MCF 10A (cell line): ENCODE measurements at regions not wholly inside any gene's neighbourhood (a gene's known extent, or its start where the extent isn't known, plus 50 kb on each side); places are given as distances from the start of the nearest gene placed in this dataset.

Experiments
- BruUV-seq: library from RNA; stranded (reverse); fragments of 400-500 nt; replicated peaks from 2 replicates; lab custom pipeline; 2021; lab: Mats Ljungman, UMichigan
- CTCF ChIA-PET: fragments of 300-600 bp; sonication (Branson Sonifier 250); formaldehyde crosslinking; extraction: SDS; loops from one replicate; lab custom pipeline; 2021; ENCODE audit warnings: antibody characterized with exemption, inconsistent platforms; lab: Yijun Ruan, JAX
- POLR2A ChIA-PET: fragments of 300-600, 350-650 bp; sonication (Branson Sonifier 250); formaldehyde crosslinking; extraction: SDS; loops from one replicate; lab custom pipeline; 2020; ENCODE audit warnings: antibody characterized with exemption, inconsistent platforms; lab: Yijun Ruan, JAX
- DNase-seq: peaks from one replicate; pipeline ENCODE4 v3.0.0-alpha.2; 2018; ENCODE audit not compliant: unreplicated experiment
- H3K27ac Mint-ChIP-seq: one replicate; pipeline ENCODE4 v1.8.0; 2022; ENCODE audit warnings: mild to moderate bottlenecking, low read depth, mixed read lengths; ENCODE audit not compliant: unreplicated experiment
- H3K27me3 Mint-ChIP-seq: one replicate; pipeline ENCODE4 v1.8.0; 2022; ENCODE audit warnings: mixed read lengths; ENCODE audit not compliant: insufficient read depth, unreplicated experiment
- H3K36me3 Mint-ChIP-seq: one replicate; pipeline ENCODE4 v1.8.0; 2022; ENCODE audit warnings: mild to moderate bottlenecking, moderate library complexity, mixed read lengths; ENCODE audit not compliant: insufficient read depth, unreplicated experiment
- H3K4me1 Mint-ChIP-seq: one replicate; pipeline ENCODE4 v1.8.0; 2022; ENCODE audit warnings: mixed read lengths; ENCODE audit not compliant: insufficient read depth, unreplicated experiment
- H3K4me3 Mint-ChIP-seq: one replicate; pipeline ENCODE4 v1.8.0; 2022; ENCODE audit warnings: mild to moderate bottlenecking, moderate library complexity, mixed read lengths; ENCODE audit not compliant: unreplicated experiment
- H3K9me3 Mint-ChIP-seq: one replicate; pipeline ENCODE4 v1.8.0; 2022; ENCODE audit warnings: mixed read lengths; ENCODE audit not compliant: unreplicated experiment
- intact Hi-C: fragments of 100-400 bp; cut with micrococcal nuclease; formaldehyde crosslinking; loops from 2 replicates; pipeline ENCODE4 v1.14.1; 2022
- TF ChIP-seq, protein P1 (sequence below): fragments of 200-600 bp; IDR thresholded peaks from one replicate; pipeline ENCODE4 v1.8.0; 2022; ENCODE audit warnings: antibody characterized with exemption, mild to moderate bottlenecking; ENCODE audit not compliant: unreplicated experiment

DNA sequence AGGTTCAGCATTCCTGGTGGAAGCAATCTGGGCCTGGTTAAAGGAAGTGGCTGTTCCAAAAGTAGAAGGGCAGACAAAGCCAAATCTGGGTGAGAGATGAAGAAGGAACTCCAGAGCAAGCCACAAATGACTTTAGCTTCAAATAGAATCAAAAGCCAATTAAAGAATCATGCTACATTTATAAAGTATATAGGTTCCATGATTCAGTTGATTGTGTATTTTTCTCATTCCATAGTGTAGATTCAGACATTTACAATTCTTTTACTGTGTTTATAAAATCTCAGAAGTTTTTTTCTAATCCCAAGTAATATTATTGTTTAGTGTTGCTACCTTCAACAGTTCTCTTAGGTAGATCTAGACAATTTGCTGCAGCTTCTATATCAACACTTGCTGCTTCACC, 262.0 kb downstream of the PLK2 start:
- CTCF ChIA-PET, result interaction anchor here (2.6 kb wide), 1 partner anchor 263 kb away, joined by 6 read pairs; no protein-coding TSS in a partner anchor
- H3K27ac Mint-ChIP-seq, result no peak overlapping the region
- peaks cover 7% of the 10 kb centered on the region for H3K4me1 Mint-ChIP-seq
- H3K27me3 Mint-ChIP-seq, result no peaks in the 10 kb centered on the region
- no peaks in the 10 kb centered on the region for H3K9me3 Mint-ChIP-seq
- H3K36me3 Mint-ChIP-seq, result peaks cover 5% of the 10 kb centered on the region
- intact Hi-C loops, result no loop called here
- POLR2A ChIA-PET, result interaction anchor here (2.2 kb wide), 1 partner anchor 9 kb away, joined by 6 read pairs; no protein-coding TSS in a partner anchor
- H3K4me3 Mint-ChIP-seq, result no peak overlapping the region
- DNase-seq, result no peak
- BruUV-seq, result no TSS peak
- TF ChIP-seq, protein P1, sequence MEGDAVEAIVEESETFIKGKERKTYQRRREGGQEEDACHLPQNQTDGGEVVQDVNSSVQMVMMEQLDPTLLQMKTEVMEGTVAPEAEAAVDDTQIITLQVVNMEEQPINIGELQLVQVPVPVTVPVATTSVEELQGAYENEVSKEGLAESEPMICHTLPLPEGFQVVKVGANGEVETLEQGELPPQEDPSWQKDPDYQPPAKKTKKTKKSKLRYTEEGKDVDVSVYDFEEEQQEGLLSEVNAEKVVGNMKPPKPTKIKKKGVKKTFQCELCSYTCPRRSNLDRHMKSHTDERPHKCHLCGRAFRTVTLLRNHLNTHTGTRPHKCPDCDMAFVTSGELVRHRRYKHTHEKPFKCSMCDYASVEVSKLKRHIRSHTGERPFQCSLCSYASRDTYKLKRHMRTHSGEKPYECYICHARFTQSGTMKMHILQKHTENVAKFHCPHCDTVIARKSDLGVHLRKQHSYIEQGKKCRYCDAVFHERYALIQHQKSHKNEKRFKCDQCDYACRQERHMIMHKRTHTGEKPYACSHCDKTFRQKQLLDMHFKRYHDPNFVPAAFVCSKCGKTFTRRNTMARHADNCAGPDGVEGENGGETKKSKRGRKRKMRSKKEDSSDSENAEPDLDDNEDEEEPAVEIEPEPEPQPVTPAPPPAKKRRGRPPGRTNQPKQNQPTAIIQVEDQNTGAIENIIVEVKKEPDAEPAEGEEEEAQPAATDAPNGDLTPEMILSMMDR, result no peak

DNA sequence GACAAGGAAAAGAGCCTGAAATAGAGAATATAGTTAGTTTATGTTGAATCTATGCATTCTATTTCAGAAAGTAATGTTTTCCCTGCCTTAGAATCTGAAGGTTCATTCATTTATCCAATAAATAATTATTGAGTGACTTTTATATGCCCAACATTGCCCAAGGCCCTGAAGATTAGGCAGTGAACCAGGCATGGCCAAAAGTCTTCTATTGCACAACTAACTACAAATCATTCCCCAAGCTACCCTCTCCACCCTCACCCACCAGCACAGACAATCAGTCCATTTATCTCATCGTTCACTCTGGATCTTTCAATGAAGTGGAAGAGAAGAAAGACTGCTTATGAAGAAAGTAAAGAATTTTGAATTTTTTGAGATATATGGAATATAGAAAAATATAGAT, 268.4 kb downstream of the PLK2 start:
- peaks cover 5% of the 10 kb centered on the region for H3K4me1 Mint-ChIP-seq
- POLR2A ChIA-PET, result interaction anchor here (0.7 to 0.8 kb wide), 3 partner anchors 123 to 267 kb away, joined by 3 read pairs; no protein-coding TSS in a partner anchor
- TF ChIP-seq, protein P1, result no peak
- no peaks in the 10 kb centered on the region for H3K27me3 Mint-ChIP-seq
- intact Hi-C loops, result no loop called here
- DNase-seq, result no peak
- no peak overlapping the region for H3K27ac Mint-ChIP-seq
- no peaks in the 10 kb centered on the region for H3K9me3 Mint-ChIP-seq
- H3K36me3 Mint-ChIP-seq, result no peaks in the 10 kb centered on the region
- BruUV-seq, result no TSS peak
- CTCF ChIA-PET, result no interaction called here
- no peak overlapping the region for H3K4me3 Mint-ChIP-seq

DNA sequence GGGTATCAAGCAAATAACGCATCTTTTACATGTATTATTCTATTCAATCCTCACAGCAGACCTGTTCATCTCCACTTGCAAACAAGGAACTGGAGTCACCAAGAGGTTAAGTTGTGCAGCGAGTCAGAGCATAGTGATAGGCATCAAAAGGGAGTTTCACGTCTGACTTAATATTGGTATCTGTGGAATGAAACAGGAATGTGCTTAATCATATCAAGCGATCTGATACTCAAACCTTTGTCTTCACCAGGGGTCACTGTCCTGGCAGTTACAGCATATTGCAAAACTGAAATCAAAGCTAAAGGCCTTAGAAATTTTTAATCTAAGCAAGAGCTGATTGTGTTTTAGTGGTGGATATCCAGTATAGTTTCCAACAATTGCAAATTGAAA, 271.6 kb downstream of the PLK2 start:
- TF ChIP-seq, protein P1, result no peak
- ChIA-PET POLR2A (interaction anchor here (0.6 to 3.7 kb wide), 12 partner anchors 11 to 301 kb away, joined by 3 to 34 read pairs (median 4); partner anchors contain the start of gene PLK2), CTCF (interaction anchor here (0.6 to 1.7 kb wide), 4 partner anchors 12 to 409 kb away, joined by 3 to 5 read pairs (median 4); no protein-coding TSS in a partner anchor)
- DNase-seq, result peak; percentile 54
- Mint-ChIP-seq H3K27ac (no peak overlapping the region), H3K4me3 (no peak overlapping the region), H3K27me3 (no peaks in the 10 kb centered on the region), H3K9me3 (no peaks in the 10 kb centered on the region), H3K4me1 (peaks cover 28% of the 10 kb centered on the region), H3K36me3 (no peaks in the 10 kb centered on the region)
- no TSS peak for BruUV-seq
- intact Hi-C loops, result loop anchor here (1.0 to 10.0 kb wide), 3 partner anchors 272 to 693 kb away; partner anchors contain the start of gene PLK2

DNA sequence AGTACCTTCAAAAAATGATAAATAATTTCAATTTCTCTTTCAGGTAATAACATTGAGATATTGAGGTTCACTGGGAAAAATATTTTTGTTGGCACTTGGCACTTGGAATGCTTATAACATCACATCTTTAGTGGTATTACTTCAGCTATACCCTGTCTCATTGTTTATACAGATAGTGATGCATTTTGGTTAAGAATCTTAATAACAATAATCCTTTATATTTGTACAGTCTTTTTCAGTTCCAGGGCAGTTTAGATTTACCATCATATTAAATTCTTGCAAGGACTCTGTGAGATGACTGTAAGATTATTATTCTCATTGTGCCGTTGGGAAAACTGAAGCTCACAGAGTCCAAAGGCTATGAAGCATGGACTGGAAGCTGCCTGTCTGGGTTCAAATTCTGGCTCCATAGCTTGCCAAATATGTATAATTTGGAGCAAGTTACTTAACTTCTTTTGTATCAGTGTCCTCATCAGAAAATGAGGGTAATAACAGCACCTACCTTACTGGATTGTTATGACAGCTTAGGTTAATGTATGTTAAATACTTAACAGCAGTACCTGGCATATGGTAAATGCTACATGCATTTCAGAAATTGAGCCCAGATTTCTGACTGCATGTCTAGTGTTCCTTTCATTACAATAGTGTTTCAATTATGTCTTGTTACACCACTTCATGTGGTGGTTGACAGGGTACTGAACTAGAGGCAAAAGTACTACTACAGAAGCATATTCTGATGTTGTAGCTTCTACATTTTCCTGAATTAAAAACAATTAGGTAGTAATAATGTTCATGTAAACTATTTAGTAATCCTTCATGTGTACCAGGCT, 272.2 kb downstream of the PLK2 start:
- Mint-ChIP-seq H3K4me1 (peaks cover 30% of the 10 kb centered on the region), H3K27ac (no peak overlapping the region), H3K36me3 (no peaks in the 10 kb centered on the region), H3K4me3 (no peak overlapping the region), H3K9me3 (no peaks in the 10 kb centered on the region), H3K27me3 (no peaks in the 10 kb centered on the region)
- TF ChIP-seq, protein P1, result no peak
- no peak for DNase-seq
- BruUV-seq, result no TSS peak
- intact Hi-C loops, result loop anchor here (1.0 to 10.0 kb wide), 3 partner anchors 273 to 693 kb away; partner anchors contain the start of gene PLK2
- CTCF ChIA-PET, result interaction anchor here (0.6 to 1.7 kb wide), 3 partner anchors 266 to 408 kb away, joined by 3 to 5 read pairs (median 5); no protein-coding TSS in a partner anchor
- POLR2A ChIA-PET, result interaction anchor here (0.6 to 3.7 kb wide), 12 partner anchors 12 to 300 kb away, joined by 3 to 34 read pairs (median 4); partner anchors contain the start of gene PLK2
